Loucy (cell line): ENCODE measurements at regions not wholly inside any gene's neighbourhood (a gene's known extent, or its start where the extent isn't known, plus 50 kb on each side); places are given as distances from the start of the nearest gene placed in this dataset.

Source experiments
- H2AFZ ChIP-seq: fragments of 200-600 bp; sonication (generic); 2 replicates; pipeline ENCODE4 v1.6.0; 2016; ENCODE audit warnings: antibody characterized with exemption, mild to moderate bottlenecking, low read length, moderate library complexity
- H3F3A ChIP-seq: fragments of 200-600 bp; 2 replicates; pipeline ENCODE4 v1.6.0; 2016; ENCODE audit warnings: antibody characterized with exemption, low read depth, mild to moderate bottlenecking
- H3K27me3 ChIP-seq: fragments of 200-600 bp; sonication (generic); 2 replicates; pipeline ENCODE4 v1.6.1; 2014; ENCODE audit warnings: low read length, mild to moderate bottlenecking; ENCODE audit not compliant: insufficient read depth, poor library complexity, severe bottlenecking
- H3K36me3 ChIP-seq: fragments of 200-600 bp; sonication (generic); 2 replicates; pipeline ENCODE4 v1.6.1; 2016; ENCODE audit warnings: low read length; ENCODE audit not compliant: insufficient read depth
- H3K4me1 ChIP-seq: fragments of 200-600 bp; sonication (generic); 2 replicates; pipeline ENCODE4 v1.5.1; 2014; ENCODE audit warnings: low read length, mild to moderate bottlenecking; ENCODE audit not compliant: insufficient read depth, poor library complexity, severe bottlenecking
- H3K4me2 ChIP-seq: fragments of 200-600 bp; sonication (generic); 2 replicates; pipeline ENCODE4 v1.6.0; 2014; ENCODE audit warnings: antibody characterized with exemption, low read length, low read depth, mild to moderate bottlenecking; ENCODE audit not compliant: poor library complexity, severe bottlenecking
- H3K4me3 ChIP-seq: fragments of 200-600 bp; sonication (generic); 2 replicates; pipeline ENCODE4 v1.5.1; 2014; ENCODE audit warnings: low read length, mild to moderate bottlenecking, mixed read lengths; ENCODE audit not compliant: poor library complexity, severe bottlenecking
- H3K79me2 ChIP-seq: fragments of 200-600 bp; sonication (generic); 2 replicates; pipeline ENCODE4 v1.6.1; 2014; ENCODE audit warnings: low read length; ENCODE audit not compliant: insufficient read depth
- H3K9ac ChIP-seq: fragments of 200-600 bp; sonication (generic); 2 replicates; pipeline ENCODE4 v1.6.0; 2014; ENCODE audit warnings: mild to moderate bottlenecking, low read depth, low read length, moderate library complexity; ENCODE audit not compliant: poor library complexity, severe bottlenecking
- H3K9me2 ChIP-seq: fragments of 200-600 bp; sonication (generic); replicated peaks from 2 replicates; pipeline ENCODE4 v1.6.1; 2016; ENCODE audit warnings: low read depth, low read length, mixed read lengths
- H3K9me3 ChIP-seq: fragments of 200-600 bp; sonication (generic); 2 replicates; pipeline ENCODE4 v1.6.1; 2014; ENCODE audit warnings: mild to moderate bottlenecking, antibody characterized with exemption, low read length, low read depth; ENCODE audit not compliant: insufficient read depth
- H4K20me1 ChIP-seq: fragments of 200-600 bp; sonication (generic); 2 replicates; pipeline ENCODE4 v1.6.0; 2014; ENCODE audit warnings: antibody characterized with exemption, low read length, mild to moderate bottlenecking; ENCODE audit not compliant: insufficient read depth, poor library complexity, severe bottlenecking
- CTCF ChIP-seq: fragments of 200-600 bp; sonication (generic); conservative IDR thresholded peaks from 2 replicates; pipeline ENCODE4 v1.5.1; 2014; ENCODE audit warnings: mild to moderate bottlenecking, antibody characterized with exemption, low read length
- EZH2phosphoT487 ChIP-seq: fragments of 200-600 bp; IDR thresholded peaks from 2 replicates; pipeline ENCODE4 v1.6.1; 2018; ENCODE audit warnings: antibody characterized with exemption, mild to moderate bottlenecking, moderate library complexity, borderline replicate concordance

- Histone ChIP-seq H3K9ac (no peak overlapping the region), H3K27me3 (no peaks in the 10 kb centered on the region), H3K4me2 (no peak overlapping the region), H2AFZ (no peak overlapping the region), H3F3A (no peaks in the 10 kb centered on the region), H3K36me3 (no peaks in the 10 kb centered on the region), H3K79me2 (no peaks in the 10 kb centered on the region), H4K20me1 (no peaks in the 10 kb centered on the region), H3K4me3 (no peak overlapping the region), H3K4me1 (no peaks in the 10 kb centered on the region), H3K9me3 (no peaks in the 10 kb centered on the region), H3K9me2 (no peaks in the 10 kb centered on the region)
- no peak for TF ChIP-seq CTCF
- TF ChIP-seq EZH2phosphoT487 = no peak
Measured at GRCh38 chr3:34396956-34397355, 598.5 kb downstream of the PDCD6IP start.

GRCh38 chr3:34399401-34399800, 601.0 kb downstream of the PDCD6IP start:
- Histone ChIP-seq H3K9ac (no peak overlapping the region), H3K27me3 (no peaks in the 10 kb centered on the region), H3K9me2 (no peaks in the 10 kb centered on the region), H3K4me1 (no peaks in the 10 kb centered on the region), H3K4me3 (no peak overlapping the region), H3K36me3 (no peaks in the 10 kb centered on the region), H3K4me2 (no peak overlapping the region), H3K9me3 (no peaks in the 10 kb centered on the region), H3K79me2 (no peaks in the 10 kb centered on the region), H2AFZ (no peak overlapping the region), H4K20me1 (no peaks in the 10 kb centered on the region), H3F3A (no peaks in the 10 kb centered on the region)
- TF ChIP-seq CTCF = no peak
- no peak for TF ChIP-seq EZH2phosphoT487

- H3F3A ChIP-seq = no peaks in the 10 kb centered on the region
- H3K9me2 ChIP-seq = no peaks in the 10 kb centered on the region
- no peaks in the 10 kb centered on the region for H3K9me3 ChIP-seq
- H3K27me3 ChIP-seq = no peaks in the 10 kb centered on the region
- no peak overlapping the region for H2AFZ ChIP-seq
- no peaks in the 10 kb centered on the region for H3K79me2 ChIP-seq
- no peaks in the 10 kb centered on the region for H3K4me1 ChIP-seq
- TF ChIP-seq EZH2phosphoT487 = no peak
- TF ChIP-seq CTCF = no peak
- H4K20me1 ChIP-seq = no peaks in the 10 kb centered on the region
- no peak overlapping the region for H3K4me3 ChIP-seq
- no peak overlapping the region for H3K9ac ChIP-seq
- H3K36me3 ChIP-seq = no peaks in the 10 kb centered on the region
- no peak overlapping the region for H3K4me2 ChIP-seq
Measured at GRCh38 chr3:34405159-34405558, 606.7 kb downstream of the PDCD6IP start.
